WTC11 (cell line): ENCODE measurements at regions not wholly inside any gene's neighbourhood (a gene's known extent, or its start where the extent isn't known, plus 50 kb on each side); places are given as distances from the start of the nearest gene placed in this dataset.

ENCODE experiments used
- ATAC-seq: fragments of 200-7000 bp; cut with Tn5 transposase; 2 replicates; pipeline ENCODE4 v1.10.0; 2021; ENCODE audit warnings: mild to moderate bottlenecking, moderate library complexity
- CTCF ChIA-PET: fragments of 300-600 bp; sonication (Branson Sonifier 250); formaldehyde crosslinking; loops from one replicate; lab custom pipeline; 2021; ENCODE audit warnings: antibody characterized with exemption; lab: Charles Lee
- POLR2A ChIA-PET: fragments of 350-600 bp; sonication (Branson Sonifier 250); formaldehyde crosslinking; loops from one replicate; lab custom pipeline; 2021; ENCODE audit warnings: antibody characterized with exemption; lab: Charles Lee
- DNase-seq: peaks from one replicate; pipeline ENCODE4 v3.0.0; 2021; ENCODE audit warnings: low spot score
- H3K27ac Mint-ChIP-seq: 2 replicates; pipeline ENCODE4 v1.8.0; 2021; ENCODE audit warnings: mixed read lengths
- H3K27me3 Mint-ChIP-seq: 2 replicates; pipeline ENCODE4 v1.8.0; 2021; ENCODE audit warnings: low read depth, mild to moderate bottlenecking, moderate library complexity, mixed read lengths
- H3K36me3 Mint-ChIP-seq: 2 replicates; pipeline ENCODE4 v1.8.0; 2021; ENCODE audit warnings: mixed read lengths
- H3K4me1 Mint-ChIP-seq: 2 replicates; pipeline ENCODE4 v1.8.0; 2022; ENCODE audit warnings: mixed read lengths
- H3K4me3 Mint-ChIP-seq: 2 replicates; pipeline ENCODE4 v1.8.0; 2021; ENCODE audit warnings: mild to moderate bottlenecking, moderate library complexity, mixed read lengths
- H3K9me3 Mint-ChIP-seq: 2 replicates; pipeline ENCODE4 v1.8.0; 2021; ENCODE audit warnings: mixed read lengths
- CREB1 ChIP-seq: sonication (generic); formaldehyde crosslinking; IDR thresholded peaks from 2 replicates; pipeline ENCODE4 v1.8.0; 2023; ENCODE audit warnings: mild to moderate bottlenecking, missing genetic modification reagents
- GRHL2 ChIP-seq: fragments of 250-450 bp; sonication (Bioruptor Pico); IDR thresholded peaks from 2 replicates; pipeline ENCODE4 v1.8.0; 2022; ENCODE audit warnings: mild to moderate bottlenecking, moderate library complexity; ENCODE audit not compliant: insufficient replicate concordance, severe bottlenecking
- MXD4 ChIP-seq: fragments of 250-450 bp; sonication (Bioruptor Pico); IDR thresholded peaks from 2 replicates; pipeline ENCODE4 v1.8.0; 2021; ENCODE audit warnings: mild to moderate bottlenecking, moderate library complexity, borderline replicate concordance
- SMAD3 ChIP-seq: sonication (generic); formaldehyde crosslinking; IDR thresholded peaks from 2 replicates; pipeline ENCODE4 v1.8.0; 2022; ENCODE audit warnings: missing genetic modification reagents, mild to moderate bottlenecking, borderline replicate concordance
- SOX15 ChIP-seq: fragments of 250-450 bp; sonication (Bioruptor Pico); IDR thresholded peaks from 2 replicates; pipeline ENCODE4 v1.9.0; 2021; ENCODE audit warnings: mild to moderate bottlenecking
- TEAD1 ChIP-seq: sonication (generic); formaldehyde crosslinking; IDR thresholded peaks from 2 replicates; pipeline ENCODE4 v1.8.0; 2022; ENCODE audit warnings: mild to moderate bottlenecking, missing genetic modification reagents
- ZNF121 ChIP-seq: sonication (generic); formaldehyde crosslinking; IDR thresholded peaks from 2 replicates; pipeline ENCODE4 v1.8.0; 2023; ENCODE audit warnings: missing genetic modification reagents
- ZNF138 ChIP-seq: sonication (generic); formaldehyde crosslinking; conservative IDR thresholded peaks from 2 replicates; pipeline ENCODE4 v1.8.1; 2022; ENCODE audit warnings: mild to moderate bottlenecking, moderate library complexity, missing genetic modification reagents
- TF ChIP-seq, protein P1 (sequence below): fragments of 250-450 bp; sonication (Bioruptor Pico); IDR thresholded peaks from 2 replicates; pipeline ENCODE4 v1.9.0; 2021; ENCODE audit warnings: mild to moderate bottlenecking
- TF ChIP-seq, protein P2 (sequence below): sonication (generic); formaldehyde crosslinking; IDR thresholded peaks from 2 replicates; pipeline ENCODE4 v1.8.1; 2022; ENCODE audit warnings: mild to moderate bottlenecking, moderate library complexity, missing genetic modification reagents
- TF ChIP-seq, protein P3 (sequence below): sonication (generic); formaldehyde crosslinking; IDR thresholded peaks from 2 replicates; pipeline ENCODE4 v1.8.1; 2023; ENCODE audit warnings: mild to moderate bottlenecking, missing genetic modification reagents
- TF ChIP-seq, protein P4 (sequence below): fragments of 250-450 bp; sonication (Bioruptor Pico); IDR thresholded peaks from 2 replicates; pipeline ENCODE4 v1.9.0; 2021; ENCODE audit warnings: mild to moderate bottlenecking
- TF ChIP-seq, protein P5 (sequence below): sonication (generic); formaldehyde crosslinking; IDR thresholded peaks from 2 replicates; pipeline ENCODE4 v1.8.1; 2022; ENCODE audit warnings: low read depth, mild to moderate bottlenecking, moderate library complexity, missing genetic modification reagents, borderline replicate concordance
- TF ChIP-seq, protein P6 (sequence below): sonication (generic); formaldehyde crosslinking; IDR thresholded peaks from 2 replicates; pipeline ENCODE4 v1.8.0; 2023; ENCODE audit warnings: missing genetic modification reagents, mild to moderate bottlenecking, borderline replicate concordance

DNA sequence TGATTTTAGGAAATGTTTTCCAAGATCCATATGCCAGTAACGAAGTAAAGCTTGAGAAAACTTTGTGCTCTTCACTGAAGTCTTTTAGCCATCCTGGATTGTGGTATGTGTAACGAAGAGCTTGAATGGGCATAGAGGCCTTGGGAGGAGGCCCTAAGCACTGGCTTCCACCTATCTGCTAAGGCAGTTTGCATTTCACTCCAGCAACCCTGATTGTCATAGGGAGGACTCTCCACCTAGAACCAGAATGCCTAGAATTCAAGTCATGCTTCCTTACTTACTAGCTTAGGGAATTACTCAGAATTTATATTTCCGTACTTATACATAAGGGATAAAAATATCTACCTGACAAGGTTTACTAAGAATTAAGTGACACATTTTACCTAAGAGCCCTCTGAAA is 451.5 kb downstream of the FBXO15 start (continued):
- TF ChIP-seq, protein P1, sequence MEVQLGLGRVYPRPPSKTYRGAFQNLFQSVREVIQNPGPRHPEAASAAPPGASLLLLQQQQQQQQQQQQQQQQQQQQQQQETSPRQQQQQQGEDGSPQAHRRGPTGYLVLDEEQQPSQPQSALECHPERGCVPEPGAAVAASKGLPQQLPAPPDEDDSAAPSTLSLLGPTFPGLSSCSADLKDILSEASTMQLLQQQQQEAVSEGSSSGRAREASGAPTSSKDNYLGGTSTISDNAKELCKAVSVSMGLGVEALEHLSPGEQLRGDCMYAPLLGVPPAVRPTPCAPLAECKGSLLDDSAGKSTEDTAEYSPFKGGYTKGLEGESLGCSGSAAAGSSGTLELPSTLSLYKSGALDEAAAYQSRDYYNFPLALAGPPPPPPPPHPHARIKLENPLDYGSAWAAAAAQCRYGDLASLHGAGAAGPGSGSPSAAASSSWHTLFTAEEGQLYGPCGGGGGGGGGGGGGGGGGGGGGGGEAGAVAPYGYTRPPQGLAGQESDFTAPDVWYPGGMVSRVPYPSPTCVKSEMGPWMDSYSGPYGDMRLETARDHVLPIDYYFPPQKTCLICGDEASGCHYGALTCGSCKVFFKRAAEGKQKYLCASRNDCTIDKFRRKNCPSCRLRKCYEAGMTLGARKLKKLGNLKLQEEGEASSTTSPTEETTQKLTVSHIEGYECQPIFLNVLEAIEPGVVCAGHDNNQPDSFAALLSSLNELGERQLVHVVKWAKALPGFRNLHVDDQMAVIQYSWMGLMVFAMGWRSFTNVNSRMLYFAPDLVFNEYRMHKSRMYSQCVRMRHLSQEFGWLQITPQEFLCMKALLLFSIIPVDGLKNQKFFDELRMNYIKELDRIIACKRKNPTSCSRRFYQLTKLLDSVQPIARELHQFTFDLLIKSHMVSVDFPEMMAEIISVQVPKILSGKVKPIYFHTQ = no peak

DNA sequence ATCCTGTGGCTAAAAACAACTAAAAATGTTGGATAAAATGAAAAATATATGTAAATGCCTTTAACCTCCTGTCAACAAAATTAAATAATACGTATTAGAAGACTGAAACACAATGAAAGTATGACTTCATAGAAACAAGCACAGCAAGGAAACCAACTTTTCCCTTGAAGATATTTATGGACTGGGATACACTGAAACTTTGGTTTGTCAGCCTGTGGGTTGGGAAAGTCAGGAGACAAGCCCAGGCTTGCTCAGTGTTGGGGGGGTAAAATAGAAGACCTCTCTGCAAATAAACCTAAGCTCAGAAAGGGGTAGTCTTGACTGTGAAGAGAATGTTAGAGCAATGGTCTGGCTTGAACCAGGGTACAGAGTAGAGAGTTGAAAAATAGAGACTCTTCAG is 454.5 kb downstream of the FBXO15 start:
- Mint-ChIP-seq H3K27me3 (no peaks in the 10 kb centered on the region; the same call in 1 of the 2 replicates), H3K4me1 (peaks cover 30% of the 10 kb centered on the region), H3K36me3 (no peaks in the 10 kb centered on the region; the same call in 1 of the 2 replicates), H3K9me3 (peaks cover 4% of the 10 kb centered on the region), H3K4me3 (no peak overlapping the region), H3K27ac (no peak overlapping the region)
- DNase-seq (no peak), ATAC-seq (no peak)
- POLR2A ChIA-PET = no interaction called here
- TF ChIP-seq TEAD1 (CRISPR knock-in tag) (no peak), GRHL2 (CRISPR knock-in tag) (no peak), SOX15 (CRISPR knock-in tag) (no peak), MXD4 (CRISPR knock-in tag) (no peak), ZNF121 (CRISPR knock-in tag) (no peak), SMAD3 (no peak), CREB1 (no peak)
- TF ChIP-seq, protein P2, sequence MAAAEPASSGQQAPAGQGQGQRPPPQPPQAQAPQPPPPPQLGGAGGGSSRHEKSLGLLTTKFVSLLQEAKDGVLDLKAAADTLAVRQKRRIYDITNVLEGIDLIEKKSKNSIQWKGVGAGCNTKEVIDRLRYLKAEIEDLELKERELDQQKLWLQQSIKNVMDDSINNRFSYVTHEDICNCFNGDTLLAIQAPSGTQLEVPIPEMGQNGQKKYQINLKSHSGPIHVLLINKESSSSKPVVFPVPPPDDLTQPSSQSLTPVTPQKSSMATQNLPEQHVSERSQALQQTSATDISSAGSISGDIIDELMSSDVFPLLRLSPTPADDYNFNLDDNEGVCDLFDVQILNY (CRISPR knock-in tag) = no peak
- TF ChIP-seq, protein P3, sequence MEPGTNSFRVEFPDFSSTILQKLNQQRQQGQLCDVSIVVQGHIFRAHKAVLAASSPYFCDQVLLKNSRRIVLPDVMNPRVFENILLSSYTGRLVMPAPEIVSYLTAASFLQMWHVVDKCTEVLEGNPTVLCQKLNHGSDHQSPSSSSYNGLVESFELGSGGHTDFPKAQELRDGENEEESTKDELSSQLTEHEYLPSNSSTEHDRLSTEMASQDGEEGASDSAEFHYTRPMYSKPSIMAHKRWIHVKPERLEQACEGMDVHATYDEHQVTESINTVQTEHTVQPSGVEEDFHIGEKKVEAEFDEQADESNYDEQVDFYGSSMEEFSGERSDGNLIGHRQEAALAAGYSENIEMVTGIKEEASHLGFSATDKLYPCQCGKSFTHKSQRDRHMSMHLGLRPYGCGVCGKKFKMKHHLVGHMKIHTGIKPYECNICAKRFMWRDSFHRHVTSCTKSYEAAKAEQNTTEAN (CRISPR knock-in tag) = no peak
- TF ChIP-seq, protein P4, sequence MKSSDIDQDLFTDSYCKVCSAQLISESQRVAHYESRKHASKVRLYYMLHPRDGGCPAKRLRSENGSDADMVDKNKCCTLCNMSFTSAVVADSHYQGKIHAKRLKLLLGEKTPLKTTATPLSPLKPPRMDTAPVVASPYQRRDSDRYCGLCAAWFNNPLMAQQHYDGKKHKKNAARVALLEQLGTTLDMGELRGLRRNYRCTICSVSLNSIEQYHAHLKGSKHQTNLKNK = no peak
- CTCF ChIA-PET = no interaction called here

DNA sequence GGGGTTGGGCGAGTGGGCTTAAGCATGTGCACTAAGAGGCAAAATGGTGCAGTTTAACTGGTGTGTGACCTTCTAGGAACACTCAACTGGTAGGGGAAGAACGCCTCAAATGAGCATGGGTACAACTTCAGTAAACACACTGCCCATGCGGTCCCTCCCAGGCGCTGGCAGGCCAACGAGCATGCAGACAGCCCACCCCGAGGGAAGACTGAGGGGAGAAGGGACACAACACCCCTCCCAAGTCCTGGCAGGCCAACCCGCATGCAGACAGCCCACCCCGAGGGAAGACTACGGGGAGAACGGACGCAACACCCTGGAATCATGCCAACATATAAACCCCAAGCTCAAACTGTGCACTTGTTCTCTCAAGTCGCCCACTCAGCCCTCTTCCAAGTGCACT is 456.0 kb downstream of the FBXO15 start:
- no peak for TF ChIP-seq ZNF138
- TF ChIP-seq TEAD1 (CRISPR knock-in tag) = no peak
- TF ChIP-seq, protein P5, sequence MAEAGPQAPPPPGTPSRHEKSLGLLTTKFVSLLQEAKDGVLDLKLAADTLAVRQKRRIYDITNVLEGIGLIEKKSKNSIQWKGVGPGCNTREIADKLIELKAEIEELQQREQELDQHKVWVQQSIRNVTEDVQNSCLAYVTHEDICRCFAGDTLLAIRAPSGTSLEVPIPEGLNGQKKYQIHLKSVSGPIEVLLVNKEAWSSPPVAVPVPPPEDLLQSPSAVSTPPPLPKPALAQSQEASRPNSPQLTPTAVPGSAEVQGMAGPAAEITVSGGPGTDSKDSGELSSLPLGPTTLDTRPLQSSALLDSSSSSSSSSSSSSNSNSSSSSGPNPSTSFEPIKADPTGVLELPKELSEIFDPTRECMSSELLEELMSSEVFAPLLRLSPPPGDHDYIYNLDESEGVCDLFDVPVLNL (CRISPR knock-in tag) = no peak
- TF ChIP-seq, protein P6, sequence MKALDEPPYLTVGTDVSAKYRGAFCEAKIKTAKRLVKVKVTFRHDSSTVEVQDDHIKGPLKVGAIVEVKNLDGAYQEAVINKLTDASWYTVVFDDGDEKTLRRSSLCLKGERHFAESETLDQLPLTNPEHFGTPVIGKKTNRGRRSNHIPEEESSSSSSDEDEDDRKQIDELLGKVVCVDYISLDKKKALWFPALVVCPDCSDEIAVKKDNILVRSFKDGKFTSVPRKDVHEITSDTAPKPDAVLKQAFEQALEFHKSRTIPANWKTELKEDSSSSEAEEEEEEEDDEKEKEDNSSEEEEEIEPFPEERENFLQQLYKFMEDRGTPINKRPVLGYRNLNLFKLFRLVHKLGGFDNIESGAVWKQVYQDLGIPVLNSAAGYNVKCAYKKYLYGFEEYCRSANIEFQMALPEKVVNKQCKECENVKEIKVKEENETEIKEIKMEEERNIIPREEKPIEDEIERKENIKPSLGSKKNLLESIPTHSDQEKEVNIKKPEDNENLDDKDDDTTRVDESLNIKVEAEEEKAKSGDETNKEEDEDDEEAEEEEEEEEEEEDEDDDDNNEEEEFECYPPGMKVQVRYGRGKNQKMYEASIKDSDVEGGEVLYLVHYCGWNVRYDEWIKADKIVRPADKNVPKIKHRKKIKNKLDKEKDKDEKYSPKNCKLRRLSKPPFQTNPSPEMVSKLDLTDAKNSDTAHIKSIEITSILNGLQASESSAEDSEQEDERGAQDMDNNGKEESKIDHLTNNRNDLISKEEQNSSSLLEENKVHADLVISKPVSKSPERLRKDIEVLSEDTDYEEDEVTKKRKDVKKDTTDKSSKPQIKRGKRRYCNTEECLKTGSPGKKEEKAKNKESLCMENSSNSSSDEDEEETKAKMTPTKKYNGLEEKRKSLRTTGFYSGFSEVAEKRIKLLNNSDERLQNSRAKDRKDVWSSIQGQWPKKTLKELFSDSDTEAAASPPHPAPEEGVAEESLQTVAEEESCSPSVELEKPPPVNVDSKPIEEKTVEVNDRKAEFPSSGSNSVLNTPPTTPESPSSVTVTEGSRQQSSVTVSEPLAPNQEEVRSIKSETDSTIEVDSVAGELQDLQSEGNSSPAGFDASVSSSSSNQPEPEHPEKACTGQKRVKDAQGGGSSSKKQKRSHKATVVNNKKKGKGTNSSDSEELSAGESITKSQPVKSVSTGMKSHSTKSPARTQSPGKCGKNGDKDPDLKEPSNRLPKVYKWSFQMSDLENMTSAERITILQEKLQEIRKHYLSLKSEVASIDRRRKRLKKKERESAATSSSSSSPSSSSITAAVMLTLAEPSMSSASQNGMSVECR (CRISPR knock-in tag) = no peak
- no peak for DNase-seq

More for the DNA sequence above, 456.0 kb downstream of the FBXO15 start:
- POLR2A ChIA-PET = no interaction called here
- Mint-ChIP-seq H3K4me3 (no peak overlapping the region), H3K27ac (no peak overlapping the region), H3K27me3 (no peaks in the 10 kb centered on the region; the same call in 1 of the 2 replicates), H3K36me3 (no peaks in the 10 kb centered on the region; the same call in 1 of the 2 replicates), H3K9me3 (peaks cover 4% of the 10 kb centered on the region), H3K4me1 (peaks cover 31% of the 10 kb centered on the region)
- ATAC-seq = no peak
- CTCF ChIA-PET = no interaction called here
